ENCODE measurements at regions not wholly inside any gene's neighbourhood (a gene's known extent, or its start where the extent isn't known, plus 50 kb on each side); places are given as distances from the start of the nearest gene placed in this dataset.

DNA sequence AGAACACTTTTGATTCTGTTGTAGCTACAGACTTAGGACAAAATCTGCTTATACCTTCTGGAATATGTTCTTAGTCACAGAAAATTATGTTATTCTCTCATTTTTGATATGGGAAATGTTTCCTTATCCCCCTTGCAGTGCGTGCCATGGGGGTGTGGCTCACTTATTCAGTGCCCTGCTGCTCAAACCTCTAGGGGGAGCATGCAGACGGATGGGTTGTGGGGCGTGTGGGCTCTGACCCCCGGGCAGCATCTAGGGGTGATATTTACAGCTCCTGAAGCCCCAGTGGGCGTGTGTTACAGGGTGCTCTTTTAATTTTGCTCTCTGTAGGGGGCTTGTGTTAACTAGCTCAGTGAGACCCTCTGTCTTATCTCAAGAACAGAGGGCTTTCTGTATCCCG, 61.3 kb upstream of the FERMT1 start:
- no peak for DNase-seq

DNA sequence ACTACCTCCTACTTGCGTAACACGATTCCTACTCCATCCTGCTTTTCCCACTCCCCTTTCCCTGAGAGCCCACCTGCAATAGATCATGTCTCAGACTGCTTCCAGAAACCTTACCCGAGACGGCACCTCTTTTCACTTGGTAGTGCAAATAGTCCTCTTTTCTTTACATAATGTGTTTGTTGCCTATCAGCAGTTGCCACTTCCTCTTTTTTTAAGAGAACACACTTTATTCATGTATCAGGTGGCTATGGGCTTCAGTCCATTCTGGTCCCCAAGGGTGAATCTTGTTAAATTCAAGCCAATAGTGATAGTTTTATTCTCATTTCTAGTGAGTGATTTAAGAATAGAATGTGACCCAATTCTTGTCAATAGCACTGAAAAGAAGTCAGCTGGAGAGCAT, 57.7 kb upstream of the FERMT1 start:
- DNase-seq, result no peak

DNA sequence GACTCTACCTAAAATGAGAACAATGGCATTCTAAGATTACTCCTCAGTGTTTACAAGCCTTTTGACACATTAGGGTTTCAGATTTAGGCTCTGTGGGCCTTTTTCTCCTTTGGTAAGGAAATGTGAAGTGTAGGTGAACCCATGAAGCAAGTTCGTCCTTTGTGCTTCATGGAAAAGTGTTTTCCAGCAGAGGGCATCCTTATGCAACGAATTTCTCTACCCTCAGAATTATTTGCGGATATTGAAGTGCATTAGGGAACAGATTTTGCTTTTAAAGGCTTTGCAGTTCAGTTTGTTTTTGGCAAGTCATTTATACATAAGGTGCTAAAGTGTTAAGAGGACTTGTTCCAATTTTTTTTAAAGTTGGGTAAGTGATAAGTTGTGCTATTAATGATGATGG, 55.7 kb upstream of the FERMT1 start:
- peak; percentile 5 to 15 for DNase-seq

DNA sequence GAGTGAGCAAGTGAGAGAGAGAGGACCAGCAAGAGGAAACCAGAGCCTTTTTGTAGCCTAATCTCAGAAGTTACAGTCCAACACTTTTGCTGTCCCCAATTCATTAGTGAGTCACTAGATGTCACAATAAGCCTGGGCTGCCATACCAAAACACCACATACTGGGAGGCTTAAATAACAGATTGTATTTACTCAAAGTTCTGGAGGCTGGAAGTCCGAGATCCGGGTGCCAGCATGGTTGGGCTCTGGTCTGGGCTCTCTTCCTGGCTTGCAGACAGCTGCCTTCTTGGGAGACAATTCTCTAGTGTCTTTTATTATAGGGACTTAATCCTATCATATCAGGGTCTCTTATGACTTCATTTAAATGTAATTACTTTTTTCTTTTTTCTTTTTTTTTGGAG, 50.7 kb upstream of the FERMT1 start:
- DNase-seq, result no peak

Data from NCI-H1930 (cell line).